GM06990 (cell line): ENCODE measurements at regions not wholly inside any gene's neighbourhood (a gene's known extent, or its start where the extent isn't known, plus 50 kb on each side); places are given as distances from the start of the nearest gene placed in this dataset.

Experiments
- DNase-seq: peaks from one replicate; pipeline ENCODE4 v3.0.0-alpha.2; 2011; ENCODE audit not compliant: insufficient read length; ENCODE audit errors: extremely low read depth
- H3K27me3 ChIP-seq: replicated peaks from 2 replicates; pipeline ENCODE4 v1.6.0; 2011; ENCODE audit warnings: low read length; ENCODE audit not compliant: control insufficient read depth, insufficient read depth
- H3K36me3 ChIP-seq: 2 replicates; pipeline ENCODE4 v1.5.1; 2011; ENCODE audit warnings: low read length; ENCODE audit not compliant: control insufficient read depth, insufficient read depth
- H3K4me3 ChIP-seq: replicated peaks from 2 replicates; pipeline ENCODE4 v1.5.1; 2011; ENCODE audit warnings: low read depth, mild to moderate bottlenecking, control low read depth, low read length
- CTCF ChIP-seq: IDR thresholded peaks from 2 replicates; pipeline ENCODE4 v1.5.1; 2011; ENCODE audit warnings: low read length, control low read depth, mild to moderate bottlenecking, inconsistent platforms; ENCODE audit not compliant: insufficient read depth, poor library complexity, severe bottlenecking

DNA sequence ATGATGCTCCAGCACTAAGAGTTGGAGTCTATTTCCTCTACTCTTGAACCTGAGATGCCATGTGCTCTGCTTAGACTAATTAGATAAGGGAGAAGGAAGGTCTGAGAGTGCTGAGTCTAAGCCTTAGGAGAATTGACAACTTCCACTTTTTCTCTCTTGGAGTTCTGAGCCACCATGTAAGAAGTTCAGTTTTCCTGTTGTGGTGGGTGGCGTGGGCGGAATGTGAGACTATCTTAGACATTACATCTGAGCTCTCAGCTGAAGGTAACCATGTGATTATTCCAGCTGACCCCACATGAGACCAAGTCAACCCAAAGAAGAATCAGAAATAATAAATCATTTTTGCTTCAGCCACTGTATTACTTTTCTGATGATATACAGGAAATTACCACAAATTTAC, 404.5 kb upstream of the LRRC7 start:
- no peak overlapping the region for H3K4me3 ChIP-seq
- H3K27me3 ChIP-seq: no peaks in the 10 kb centered on the region
- no peaks in the 10 kb centered on the region for H3K36me3 ChIP-seq
- no peak for DNase-seq
- no peak for TF ChIP-seq CTCF

DNA sequence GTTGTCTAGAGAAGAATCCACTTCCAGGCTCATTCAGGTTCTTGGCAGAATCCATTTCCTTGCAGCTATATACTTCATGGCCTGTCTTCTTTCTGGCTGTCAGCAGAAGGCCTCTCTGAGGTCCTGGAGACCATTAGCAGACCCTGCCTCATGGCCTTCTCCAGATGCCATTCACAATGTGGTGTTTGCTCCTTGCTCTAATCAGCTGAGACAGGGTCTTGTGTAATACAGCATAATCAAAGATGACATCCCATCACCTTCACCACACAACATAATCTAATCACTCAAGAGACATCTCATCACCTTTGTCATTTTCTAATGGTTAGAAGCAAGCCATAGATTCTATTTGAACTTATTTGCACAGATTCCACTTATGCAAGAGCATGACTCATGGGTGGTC, 403.9 kb upstream of the LRRC7 start:
- TF ChIP-seq CTCF: no peak
- H3K4me3 ChIP-seq: no peak overlapping the region
- DNase-seq: no peak

GRCh38 chr1:69167876-69168275, 399.8 kb upstream of the LRRC7 start:
- no peak overlapping the region for H3K4me3 ChIP-seq
- TF ChIP-seq CTCF: no peak
- DNase-seq: no peak
- no peaks in the 10 kb centered on the region for H3K36me3 ChIP-seq
- H3K27me3 ChIP-seq: no peaks in the 10 kb centered on the region

More for the DNA sequence above, 403.9 kb upstream of the LRRC7 start:
- no peaks in the 10 kb centered on the region for H3K36me3 ChIP-seq
- H3K27me3 ChIP-seq: no peaks in the 10 kb centered on the region

DNA sequence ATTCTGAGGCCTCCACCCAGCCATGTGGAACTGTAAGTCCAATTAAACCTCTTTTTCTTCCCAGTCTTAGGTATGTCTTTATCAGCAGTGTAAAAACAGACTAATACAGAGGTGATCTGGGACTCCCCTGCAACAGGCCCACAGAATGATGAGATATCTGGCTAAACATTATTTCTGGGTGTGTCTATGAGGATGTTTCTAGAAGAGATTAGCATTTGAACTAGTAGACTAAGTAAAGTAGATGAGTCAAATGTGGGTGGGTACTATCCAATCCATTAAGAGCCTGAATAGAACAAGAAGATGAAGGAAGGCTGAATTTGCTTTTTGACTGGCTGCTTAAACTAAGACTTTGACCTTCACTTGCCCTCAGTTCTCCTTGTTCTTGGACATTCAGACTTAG, 396.5 kb upstream of the LRRC7 start:
- Histone ChIP-seq H3K4me3 (no peak overlapping the region), H3K36me3 (no peaks in the 10 kb centered on the region), H3K27me3 (no peaks in the 10 kb centered on the region)
- TF ChIP-seq CTCF: no peak
- DNase-seq: no peak

DNA sequence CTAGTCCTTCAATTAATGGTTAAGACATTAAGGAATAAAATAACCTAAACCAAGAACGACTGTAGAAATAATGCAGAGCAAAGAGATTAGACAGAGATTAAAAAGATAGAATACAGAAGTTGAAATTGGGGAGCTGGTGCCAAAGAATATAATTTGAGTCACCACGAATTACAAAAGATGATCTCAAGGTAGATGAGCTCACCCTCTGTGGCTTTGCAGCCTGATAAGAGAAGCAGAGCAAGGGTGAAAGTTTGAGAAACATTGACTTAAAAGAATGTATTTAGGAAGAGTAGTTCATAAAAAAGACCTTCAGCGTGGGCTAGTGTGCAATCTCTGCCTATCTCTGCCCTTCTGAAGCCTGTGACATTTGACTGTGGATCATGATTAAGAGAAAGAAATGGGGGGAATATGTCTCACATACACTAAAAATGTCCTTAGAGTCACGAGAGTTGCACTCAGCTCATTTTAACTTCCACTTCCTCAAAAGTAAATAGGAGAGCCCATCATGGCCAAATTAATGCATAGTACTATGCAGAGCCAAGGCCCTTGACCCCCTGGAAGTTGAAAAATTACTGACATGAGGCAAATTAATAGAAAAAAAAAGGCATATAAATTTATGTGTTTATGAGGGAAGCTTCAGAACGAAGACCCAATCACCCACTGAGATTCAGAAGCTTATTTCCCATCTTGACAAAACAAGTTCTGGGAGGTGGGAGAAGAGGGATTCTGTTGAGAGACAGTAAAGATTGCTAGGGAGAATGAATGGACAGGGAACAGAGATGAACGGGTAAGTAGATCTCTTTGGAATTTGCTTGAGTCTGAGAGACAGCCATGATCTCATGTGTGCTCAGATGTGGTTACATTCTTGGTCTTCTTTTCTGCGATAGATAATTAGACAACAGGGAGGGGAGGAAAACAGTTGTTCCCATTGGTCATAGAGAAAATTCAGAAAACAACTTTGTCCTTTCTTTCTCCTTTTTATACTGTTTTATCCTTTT, 395.4 kb upstream of the LRRC7 start:
- DNase-seq: no peak
- H3K27me3 ChIP-seq: no peaks in the 10 kb centered on the region
- no peak overlapping the region for H3K4me3 ChIP-seq
- no peaks in the 10 kb centered on the region for H3K36me3 ChIP-seq
- TF ChIP-seq CTCF: no peak

- Histone ChIP-seq H3K4me3 (no peak overlapping the region), H3K36me3 (no peaks in the 10 kb centered on the region), H3K27me3 (no peaks in the 10 kb centered on the region)
- no peak for TF ChIP-seq CTCF
- DNase-seq: no peak
Observed at GRCh38 chr1:69175053-69175452, 392.7 kb upstream of the LRRC7 start.
